ENCODE measurements at regions not wholly inside any gene's neighbourhood (a gene's known extent, or its start where the extent isn't known, plus 50 kb on each side); places are given as distances from the start of the nearest gene placed in this dataset.
"Not testable (repeated sequence)": the region's sequence is repeated elsewhere in the genome, so short reads cannot be mapped to it uniquely, and the experiment has no call there.

GRCh38 chr5:25387953-25388352, 743.2 kb upstream of the CDH10 start:
- DNase-seq: no peak

- no peak for DNase-seq
Measured at GRCh38 chr5:25362799-25363198, 718.0 kb upstream of the CDH10 start.

- no peak for DNase-seq
Measured at GRCh38 chr5:25358919-25359318, 714.1 kb upstream of the CDH10 start.

GRCh38 chr5:25357605-25358004, 712.8 kb upstream of the CDH10 start:
- no peak for DNase-seq

- no peak for DNase-seq
Measured at GRCh38 chr5:25349746-25350145, 705.0 kb upstream of the CDH10 start.

GRCh38 chr5:25345240-25345771, 700.5 kb upstream of the CDH10 start:
- DNase-seq: no peak

- DNase-seq: no peak
Measured at GRCh38 chr5:25339541-25339940, 694.8 kb upstream of the CDH10 start.

GRCh38 chr5:25334350-25334749, 689.6 kb upstream of the CDH10 start:
- no peak for DNase-seq

- no peak for DNase-seq
Measured at GRCh38 chr5:25330721-25331120, 685.9 kb upstream of the CDH10 start.

- DNase-seq: no peak
Measured at GRCh38 chr5:25327172-25327571, 682.4 kb upstream of the CDH10 start.

GRCh38 chr5:25301836-25302235, 657.1 kb upstream of the CDH10 start:
- DNase-seq: no peak

- DNase-seq: no peak
Measured at GRCh38 chr5:25295067-25295466, 650.3 kb upstream of the CDH10 start.

- not testable (repeated sequence) for DNase-seq
Measured at GRCh38 chr5:25289766-25290165, 645.0 kb upstream of the CDH10 start.

- DNase-seq: no peak
Measured at GRCh38 chr5:25286319-25286718, 641.5 kb upstream of the CDH10 start.

- DNase-seq: no peak
Measured at GRCh38 chr5:25285136-25285535, 640.4 kb upstream of the CDH10 start.

- DNase-seq: not testable (repeated sequence)
Measured at GRCh38 chr5:25263507-25263906, 618.7 kb upstream of the CDH10 start.

GRCh38 chr5:25262221-25262620, 617.4 kb upstream of the CDH10 start:
- DNase-seq: no peak

- no peak for DNase-seq
Measured at GRCh38 chr5:25255128-25255527, 610.4 kb upstream of the CDH10 start.

- no peak for DNase-seq
Measured at GRCh38 chr5:25241981-25242380, 597.2 kb upstream of the CDH10 start.

GRCh38 chr5:25238720-25239119, 593.9 kb upstream of the CDH10 start:
- not testable (repeated sequence) for DNase-seq

- DNase-seq: no peak
Measured at GRCh38 chr5:25224316-25224982, 579.7 kb upstream of the CDH10 start.

GRCh38 chr5:25199902-25200301, 555.1 kb upstream of the CDH10 start:
- DNase-seq: not testable (repeated sequence)

- no peak for DNase-seq
Measured at GRCh38 chr5:25190521-25191000, 545.8 kb upstream of the CDH10 start.

GRCh38 chr5:25181249-25181648, 536.5 kb upstream of the CDH10 start:
- DNase-seq: no peak

GRCh38 chr5:25162616-25163015, 517.8 kb upstream of the CDH10 start:
- DNase-seq: not testable (repeated sequence)
